Caco-2 (cell line): ENCODE measurements at regions not wholly inside any gene's neighbourhood (a gene's known extent, or its start where the extent isn't known, plus 50 kb on each side); places are given as distances from the start of the nearest gene placed in this dataset.

Experiments used
- BruUV-seq: library from RNA; stranded (reverse); fragments of 400-500 nt; replicated peaks from 2 replicates; lab custom pipeline; 2021; lab: Mats Ljungman, UMichigan
- CTCF ChIA-PET: fragments of 300-600 bp; sonication (Branson Sonifier 250); formaldehyde crosslinking; loops from one replicate; lab custom pipeline; 2022; ENCODE audit warnings: antibody characterized with exemption; lab: Charles Lee
- POLR2A ChIA-PET: fragments of 300-600 bp; sonication (Branson Sonifier 250); formaldehyde crosslinking; loops from one replicate; lab custom pipeline; 2022; ENCODE audit warnings: antibody characterized with exemption; lab: Charles Lee
- DNase-seq, 2 experiments: peaks; one replicate each; pipeline versions ENCODE4 v3.0.0 to v3.0.0-alpha.2; 2020 to 2022
- H3K27me3 ChIP-seq: replicated peaks from 2 replicates; pipeline ENCODE4 v1.6.0; 2011; ENCODE audit warnings: low read length; ENCODE audit not compliant: control insufficient read depth, insufficient read depth
- H3K36me3 ChIP-seq: 2 replicates; pipeline ENCODE4 v1.5.1; 2011; ENCODE audit warnings: low read length; ENCODE audit not compliant: control insufficient read depth, insufficient read depth
- H3K4me1 ChIP-seq: fragments of 250-450 bp; sonication (Bioruptor Pico); 2 replicates; pipeline ENCODE4 v1.5.1; 2020; ENCODE audit warnings: mild to moderate bottlenecking
- H3K4me3 ChIP-seq: 2 replicates; pipeline ENCODE4 v1.5.1; 2011; ENCODE audit warnings: low read depth, mild to moderate bottlenecking, control low read depth, low read length
- H3K9me3 ChIP-seq: fragments of 250-450 bp; sonication (Bioruptor Pico); 2 replicates; pipeline ENCODE4 v1.5.1; 2020; ENCODE audit warnings: mild to moderate bottlenecking, moderate library complexity
- H3K27ac Mint-ChIP-seq: one replicate; pipeline ENCODE4 v1.8.0; 2022; ENCODE audit warnings: mixed read lengths; ENCODE audit not compliant: unreplicated experiment
- H3K27me3 Mint-ChIP-seq: one replicate; pipeline ENCODE4 v1.8.0; 2022; ENCODE audit warnings: mixed read lengths; ENCODE audit not compliant: insufficient read depth, unreplicated experiment
- H3K36me3 Mint-ChIP-seq: one replicate; pipeline ENCODE4 v1.8.0; 2022; ENCODE audit warnings: mild to moderate bottlenecking, mixed read lengths; ENCODE audit not compliant: insufficient read depth, unreplicated experiment
- H3K4me1 Mint-ChIP-seq: one replicate; pipeline ENCODE4 v1.8.0; 2022; ENCODE audit warnings: low read depth, mixed read lengths; ENCODE audit not compliant: unreplicated experiment
- H3K4me3 Mint-ChIP-seq: one replicate; pipeline ENCODE4 v1.8.0; 2022; ENCODE audit warnings: mild to moderate bottlenecking, moderate library complexity, mixed read lengths; ENCODE audit not compliant: unreplicated experiment
- H3K9me3 Mint-ChIP-seq: one replicate; pipeline ENCODE4 v1.8.0; 2022; ENCODE audit warnings: mixed read lengths; ENCODE audit not compliant: unreplicated experiment
- intact Hi-C: fragments of 100-400 bp; cut with micrococcal nuclease; formaldehyde crosslinking; loops from one replicate; pipeline ENCODE4 v1.10.0; 2022; ENCODE audit not compliant: unreplicated experiment
- TF ChIP-seq, protein P1 (sequence below), 2 experiments: fragments of 200-600 bp in 1 of 2; IDR thresholded peaks; 1 replicate in 1 of 2; 2 replicates in 1 of 2; pipeline versions ENCODE4 v1.5.1 to v1.8.0; 2011 to 2022; ENCODE audit warnings: antibody characterized with exemption in 1 of 2, control low read depth in 1 of 2, inconsistent platforms in 1 of 2, low read depth in 1 of 2, low read length in 1 of 2, mild to moderate bottlenecking in 1 of 2, moderate library complexity in 1 of 2; ENCODE audit not compliant: insufficient read depth in 1 of 2, severe bottlenecking in 1 of 2, unreplicated experiment in 1 of 2

DNA sequence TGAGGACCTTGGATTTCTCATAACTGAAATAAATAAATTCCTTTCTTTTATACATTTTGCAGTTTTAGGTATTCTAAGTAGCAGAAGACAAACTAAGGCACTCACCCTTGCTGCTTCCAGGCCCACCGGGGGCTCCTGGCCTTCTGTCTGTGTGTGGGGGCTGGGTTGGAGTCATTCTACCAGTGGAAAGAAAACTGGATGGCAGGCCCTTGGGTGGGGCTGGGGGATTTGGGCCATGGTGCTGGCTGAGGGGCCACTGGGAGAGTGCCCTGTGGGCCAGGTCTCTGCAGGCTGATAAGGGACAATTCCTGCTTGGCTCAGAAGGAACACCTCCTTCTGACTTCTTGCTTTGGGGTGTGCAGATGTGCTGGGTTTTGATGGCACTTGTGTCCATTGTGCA is 54.0 kb upstream of the CSF3R start:
- Histone ChIP-seq H3K36me3 (no peaks in the 10 kb centered on the region), H3K4me3 (no peak overlapping the region), H3K4me1 (no peaks in the 10 kb centered on the region), H3K27me3 (no peaks in the 10 kb centered on the region), H3K9me3 (no peaks in the 10 kb centered on the region)
- no peaks in the 10 kb centered on the region for H3K4me1 Mint-ChIP-seq
- ChIA-PET POLR2A (no interaction called here), CTCF (no interaction called here)
- TF ChIP-seq, protein P1, sequence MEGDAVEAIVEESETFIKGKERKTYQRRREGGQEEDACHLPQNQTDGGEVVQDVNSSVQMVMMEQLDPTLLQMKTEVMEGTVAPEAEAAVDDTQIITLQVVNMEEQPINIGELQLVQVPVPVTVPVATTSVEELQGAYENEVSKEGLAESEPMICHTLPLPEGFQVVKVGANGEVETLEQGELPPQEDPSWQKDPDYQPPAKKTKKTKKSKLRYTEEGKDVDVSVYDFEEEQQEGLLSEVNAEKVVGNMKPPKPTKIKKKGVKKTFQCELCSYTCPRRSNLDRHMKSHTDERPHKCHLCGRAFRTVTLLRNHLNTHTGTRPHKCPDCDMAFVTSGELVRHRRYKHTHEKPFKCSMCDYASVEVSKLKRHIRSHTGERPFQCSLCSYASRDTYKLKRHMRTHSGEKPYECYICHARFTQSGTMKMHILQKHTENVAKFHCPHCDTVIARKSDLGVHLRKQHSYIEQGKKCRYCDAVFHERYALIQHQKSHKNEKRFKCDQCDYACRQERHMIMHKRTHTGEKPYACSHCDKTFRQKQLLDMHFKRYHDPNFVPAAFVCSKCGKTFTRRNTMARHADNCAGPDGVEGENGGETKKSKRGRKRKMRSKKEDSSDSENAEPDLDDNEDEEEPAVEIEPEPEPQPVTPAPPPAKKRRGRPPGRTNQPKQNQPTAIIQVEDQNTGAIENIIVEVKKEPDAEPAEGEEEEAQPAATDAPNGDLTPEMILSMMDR (IDR thresholded peaks at IDR 0.05; ENCODE audit: insufficient read depth in 1 of 2, low read depth in 1 of 2, low read length in 1 of 2, severe bottlenecking in 1 of 2, unreplicated experiment in 1 of 2) = no peak
- no peaks in the 10 kb centered on the region for H3K36me3 Mint-ChIP-seq
- DNase-seq = no peak
- peaks cover 10% of the 10 kb centered on the region for H3K27me3 Mint-ChIP-seq
- no peak overlapping the region for H3K27ac Mint-ChIP-seq
- no peak overlapping the region for H3K4me3 Mint-ChIP-seq
- no TSS peak for BruUV-seq
- intact Hi-C loops = no loop called here
- no peaks in the 10 kb centered on the region for H3K9me3 Mint-ChIP-seq

DNA sequence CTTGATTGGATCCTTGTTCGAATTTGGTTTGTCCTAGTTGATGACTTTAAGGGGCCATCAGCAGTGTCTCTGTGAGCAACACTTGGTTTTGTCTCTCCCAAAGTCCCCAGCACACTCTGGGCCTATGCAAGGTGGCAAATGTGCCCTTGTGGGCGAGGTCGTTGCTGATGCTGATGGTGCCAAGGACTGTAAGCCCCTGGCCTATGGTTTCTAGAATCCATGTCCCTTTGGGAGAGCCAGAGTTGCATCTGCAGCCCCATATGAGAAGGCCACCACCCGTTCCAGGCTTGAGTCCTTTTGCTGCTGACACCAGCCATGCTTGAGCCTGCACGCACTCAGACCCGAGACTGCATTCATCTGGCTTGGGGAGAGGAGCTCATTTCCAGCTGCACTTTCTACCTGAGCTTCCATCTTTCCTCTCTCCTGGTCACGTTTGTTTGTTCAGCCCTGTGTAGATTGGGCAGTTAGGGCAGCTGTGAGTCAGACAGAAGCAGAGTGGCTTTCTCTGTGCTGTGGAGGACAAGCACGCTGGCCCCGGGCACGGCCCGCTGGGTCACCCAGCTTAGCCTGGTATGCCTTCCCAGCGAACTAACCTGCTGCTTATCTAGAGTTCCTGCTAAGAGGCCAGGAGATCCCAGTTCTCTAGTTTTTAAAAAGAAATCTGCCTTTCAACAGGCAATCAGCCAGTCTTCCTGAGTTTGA is 52.1 kb upstream of the CSF3R start:
- H3K9me3 ChIP-seq = no peaks in the 10 kb centered on the region
- H3K4me1 ChIP-seq = no peaks in the 10 kb centered on the region
- no peak overlapping the region for H3K4me3 ChIP-seq
- no peaks in the 10 kb centered on the region for H3K27me3 ChIP-seq
- Mint-ChIP-seq H3K27me3 (peaks cover 10% of the 10 kb centered on the region), H3K4me3 (no peak overlapping the region), H3K4me1 (no peaks in the 10 kb centered on the region), H3K9me3 (no peaks in the 10 kb centered on the region), H3K27ac (no peak overlapping the region), H3K36me3 (no peaks in the 10 kb centered on the region)
- no TSS peak for BruUV-seq
- DNase-seq = no peak
- intact Hi-C loops = no loop called here
- ChIA-PET CTCF (no interaction called here), POLR2A (no interaction called here)
- TF ChIP-seq, protein P1 (IDR thresholded peaks at IDR 0.05; ENCODE audit: insufficient read depth in 1 of 2, low read depth in 1 of 2, low read length in 1 of 2, severe bottlenecking in 1 of 2, unreplicated experiment in 1 of 2) = no peak
- no peaks in the 10 kb centered on the region for H3K36me3 ChIP-seq

DNA sequence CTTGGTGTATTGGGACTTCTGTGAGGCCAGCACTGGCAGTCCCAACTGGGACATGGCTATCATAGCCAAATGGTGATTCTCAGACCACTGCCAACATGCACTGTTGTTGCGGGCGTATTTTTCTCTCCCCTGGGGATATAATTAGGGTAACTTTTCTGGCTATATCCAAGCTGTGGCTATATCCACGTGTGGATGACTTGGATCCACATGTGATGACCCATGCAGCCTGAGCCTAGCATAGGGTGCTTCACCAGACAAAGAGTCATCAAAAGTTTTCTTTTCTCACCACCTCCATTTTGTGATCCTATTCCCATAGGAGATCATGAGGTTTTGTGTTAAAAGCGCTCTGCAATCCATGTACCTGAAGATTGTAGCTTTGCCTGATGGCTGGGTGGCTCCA is 51.2 kb upstream of the CSF3R start:
- H3K27me3 Mint-ChIP-seq = peaks cover 10% of the 10 kb centered on the region
- Histone ChIP-seq H3K36me3 (no peaks in the 10 kb centered on the region), H3K27me3 (no peaks in the 10 kb centered on the region), H3K4me1 (no peaks in the 10 kb centered on the region), H3K4me3 (no peak overlapping the region), H3K9me3 (no peaks in the 10 kb centered on the region)
- no peaks in the 10 kb centered on the region for H3K9me3 Mint-ChIP-seq
- H3K36me3 Mint-ChIP-seq = no peaks in the 10 kb centered on the region
- no peak for DNase-seq
- no peak overlapping the region for H3K27ac Mint-ChIP-seq
- no peaks in the 10 kb centered on the region for H3K4me1 Mint-ChIP-seq
- ChIA-PET CTCF (no interaction called here), POLR2A (no interaction called here)
- no peak overlapping the region for H3K4me3 Mint-ChIP-seq
- intact Hi-C loops = no loop called here
- BruUV-seq = no TSS peak
- TF ChIP-seq, protein P1 (IDR thresholded peaks at IDR 0.05; ENCODE audit: insufficient read depth in 1 of 2, low read depth in 1 of 2, low read length in 1 of 2, severe bottlenecking in 1 of 2, unreplicated experiment in 1 of 2) = no peak
